ENCODE measurements at regions not wholly inside any gene's neighbourhood (a gene's known extent, or its start where the extent isn't known, plus 50 kb on each side); places are given as distances from the start of the nearest gene placed in this dataset.

GRCh38 chr5:24026288-24026687, 518.9 kb downstream of the PRDM9 start:
- H3K4me3 ChIP-seq (ENCODE audit: low read length in 2 of 2): no peak overlapping the region
- no peaks in the 10 kb centered on the region for H3K4me1 ChIP-seq (ENCODE audit: control insufficient read depth in 2 of 2, insufficient read depth in 1 of 2, low read depth in 1 of 2, low read length in 2 of 2)
- no peak overlapping the region for H3K18ac ChIP-seq (ENCODE audit: low read length)
- H3K14ac ChIP-seq (ENCODE audit: low read length): no peak overlapping the region
- H4K8ac ChIP-seq (ENCODE audit: low read depth, low read length): no peak overlapping the region
- H3K9ac ChIP-seq (ENCODE audit: low read depth, low read length, poor library complexity): no peak overlapping the region
- H3K27ac ChIP-seq (replicated peaks; ENCODE audit: low read length): no peak overlapping the region
- no peak overlapping the region for H2BK15ac ChIP-seq (ENCODE audit: low read length)
- no peak overlapping the region for H2AK5ac ChIP-seq (ENCODE audit: low read depth, low read length)
- no peak overlapping the region for H2BK120ac ChIP-seq (ENCODE audit: low read depth, low read length)
- no peak overlapping the region for H2AFZ ChIP-seq (ENCODE audit: low read length)
- H3K4me2 ChIP-seq (ENCODE audit: insufficient read depth, low read length, poor library complexity, severe bottlenecking): no peak overlapping the region
- H3K4ac ChIP-seq (ENCODE audit: low read length): no peak overlapping the region
- H2BK12ac ChIP-seq (ENCODE audit: low read length): no peak overlapping the region
- no peaks in the 10 kb centered on the region for H3K36me3 ChIP-seq (replicated peaks in 1 of 2; ENCODE audit: control insufficient read depth in 2 of 2, insufficient read depth in 2 of 2, low read length in 2 of 2)
- no peak overlapping the region for H3K23ac ChIP-seq (ENCODE audit: low read depth, low read length, poor library complexity)
- H3K27me3 ChIP-seq (ENCODE audit: control insufficient read depth in 3 of 3, insufficient read depth in 3 of 3, low read depth in 1 of 3, low read length in 3 of 3): no peaks in the 10 kb centered on the region
- H3K9me3 ChIP-seq (replicated peaks in 1 of 2; ENCODE audit: control insufficient read depth in 2 of 2, insufficient read depth in 1 of 2, low read depth in 1 of 2, low read length in 2 of 2): no peaks in the 10 kb centered on the region
- DNase-seq (ENCODE audit: low spot score): no peak
- H3K79me1 ChIP-seq (ENCODE audit: low read depth, low read length): no peaks in the 10 kb centered on the region
- no peak overlapping the region for H2BK5ac ChIP-seq (ENCODE audit: low read length)
- H4K91ac ChIP-seq (ENCODE audit: low read depth, low read length, poor library complexity): no peak overlapping the region

DNA sequence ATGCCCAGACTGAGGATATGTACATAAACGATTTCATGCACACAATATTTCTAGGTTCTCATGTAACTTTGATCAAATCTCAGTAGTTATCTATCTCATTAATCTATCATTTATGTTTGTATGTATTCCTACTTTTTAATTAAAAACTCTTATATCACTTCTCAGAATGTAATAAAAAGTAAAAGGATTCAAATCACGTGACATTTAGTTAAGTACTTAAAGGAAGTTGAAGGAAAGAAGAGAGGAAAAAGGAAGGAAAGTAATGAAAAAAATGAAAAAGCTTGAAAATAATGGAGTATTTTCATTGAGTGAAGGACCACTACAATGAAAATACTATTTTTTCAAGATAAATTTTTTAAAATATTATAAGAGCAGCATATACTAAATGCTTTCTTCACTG, 535.3 kb downstream of the PRDM9 start:
- H2BK5ac ChIP-seq (ENCODE audit: low read length): no peak overlapping the region
- H3K4me3 ChIP-seq (ENCODE audit: low read length in 2 of 2): no peak overlapping the region
- H3K9ac ChIP-seq (ENCODE audit: low read depth, low read length, poor library complexity): no peak overlapping the region
- H4K91ac ChIP-seq (ENCODE audit: low read depth, low read length, poor library complexity): no peak overlapping the region
- no peak overlapping the region for H3K18ac ChIP-seq (ENCODE audit: low read length)
- no peak overlapping the region for H3K23ac ChIP-seq (ENCODE audit: low read depth, low read length, poor library complexity)
- no peaks in the 10 kb centered on the region for H3K27me3 ChIP-seq (ENCODE audit: control insufficient read depth in 3 of 3, insufficient read depth in 3 of 3, low read depth in 1 of 3, low read length in 3 of 3)
- no peak overlapping the region for H3K4ac ChIP-seq (ENCODE audit: low read length)
- H3K4me1 ChIP-seq (ENCODE audit: control insufficient read depth in 2 of 2, insufficient read depth in 1 of 2, low read depth in 1 of 2, low read length in 2 of 2): no peaks in the 10 kb centered on the region
- H2BK15ac ChIP-seq (ENCODE audit: low read length): no peak overlapping the region
- no peak overlapping the region for H4K8ac ChIP-seq (ENCODE audit: low read depth, low read length)
- no peak overlapping the region for H3K14ac ChIP-seq (ENCODE audit: low read length)
- no peak overlapping the region for H3K4me2 ChIP-seq (ENCODE audit: insufficient read depth, low read length, poor library complexity, severe bottlenecking)
- no peak overlapping the region for H2BK12ac ChIP-seq (ENCODE audit: low read length)
- no peaks in the 10 kb centered on the region for H3K79me1 ChIP-seq (ENCODE audit: low read depth, low read length)
- no peaks in the 10 kb centered on the region for H3K9me3 ChIP-seq (replicated peaks in 1 of 2; ENCODE audit: control insufficient read depth in 2 of 2, insufficient read depth in 1 of 2, low read depth in 1 of 2, low read length in 2 of 2)
- no peak overlapping the region for H3K27ac ChIP-seq (replicated peaks; ENCODE audit: low read length)
- no peak for DNase-seq (ENCODE audit: low spot score)
- no CpG with 5 or more reads among the region's 2 CpGs for whole genome bisulfite sequencing, 2 donors (ENCODE audit: extremely low coverage in 2 of 2, insufficient read length in 2 of 2, insufficient replicate concordance in 1 of 2)
- H2BK120ac ChIP-seq (ENCODE audit: low read depth, low read length): no peak overlapping the region
- H2AFZ ChIP-seq (ENCODE audit: low read length): no peak overlapping the region
- H2AK5ac ChIP-seq (ENCODE audit: low read depth, low read length): no peak overlapping the region
- H3K36me3 ChIP-seq (replicated peaks in 1 of 2; ENCODE audit: control insufficient read depth in 2 of 2, insufficient read depth in 2 of 2, low read length in 2 of 2): no peaks in the 10 kb centered on the region

DNA sequence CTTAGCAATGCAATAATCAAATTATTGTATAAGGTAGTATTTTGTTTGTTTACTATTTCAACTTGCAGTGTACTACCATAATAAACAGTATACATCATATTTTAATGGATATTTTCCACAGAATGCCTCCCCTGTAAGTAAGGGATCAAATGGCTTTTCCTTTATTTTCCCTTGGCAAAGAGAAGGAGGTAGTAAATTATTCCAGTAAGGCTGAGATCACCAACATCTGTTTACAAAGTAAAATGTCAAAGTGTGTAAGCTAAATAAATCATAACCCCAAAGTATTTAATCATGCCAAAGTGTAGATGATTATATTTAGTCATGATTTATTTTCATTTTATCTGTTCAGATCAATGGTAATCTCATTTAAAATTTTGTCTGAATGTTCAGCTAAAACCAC, 537.6 kb downstream of the PRDM9 start:
- no peak overlapping the region for H4K8ac ChIP-seq (ENCODE audit: low read depth, low read length)
- no peak overlapping the region for H4K91ac ChIP-seq (ENCODE audit: low read depth, low read length, poor library complexity)
- no peak overlapping the region for H2BK12ac ChIP-seq (ENCODE audit: low read length)
- H3K27me3 ChIP-seq (ENCODE audit: control insufficient read depth in 3 of 3, insufficient read depth in 3 of 3, low read depth in 1 of 3, low read length in 3 of 3): no peaks in the 10 kb centered on the region
- no peaks in the 10 kb centered on the region for H3K36me3 ChIP-seq (replicated peaks in 1 of 2; ENCODE audit: control insufficient read depth in 2 of 2, insufficient read depth in 2 of 2, low read length in 2 of 2)
- no peak overlapping the region for H3K4me3 ChIP-seq (ENCODE audit: low read length in 2 of 2)
- DNase-seq (ENCODE audit: low spot score): no peak
- no peak overlapping the region for H3K4me2 ChIP-seq (ENCODE audit: insufficient read depth, low read length, poor library complexity, severe bottlenecking)
- no peaks in the 10 kb centered on the region for H3K4me1 ChIP-seq (ENCODE audit: control insufficient read depth in 2 of 2, insufficient read depth in 1 of 2, low read depth in 1 of 2, low read length in 2 of 2)
- no peaks in the 10 kb centered on the region for H3K9me3 ChIP-seq (replicated peaks in 1 of 2; ENCODE audit: control insufficient read depth in 2 of 2, insufficient read depth in 1 of 2, low read depth in 1 of 2, low read length in 2 of 2)
- no peak overlapping the region for H3K4ac ChIP-seq (ENCODE audit: low read length)
- H2BK5ac ChIP-seq (ENCODE audit: low read length): no peak overlapping the region
- H3K23ac ChIP-seq (ENCODE audit: low read depth, low read length, poor library complexity): no peak overlapping the region
- H3K79me1 ChIP-seq (ENCODE audit: low read depth, low read length): no peaks in the 10 kb centered on the region
- no peak overlapping the region for H2AFZ ChIP-seq (ENCODE audit: low read length)
- H2AK5ac ChIP-seq (ENCODE audit: low read depth, low read length): no peak overlapping the region
- H2BK15ac ChIP-seq (ENCODE audit: low read length): no peak overlapping the region
- no peak overlapping the region for H3K27ac ChIP-seq (replicated peaks; ENCODE audit: low read length)
- H3K18ac ChIP-seq (ENCODE audit: low read length): no peak overlapping the region
- H3K9ac ChIP-seq (ENCODE audit: low read depth, low read length, poor library complexity): no peak overlapping the region
- H2BK120ac ChIP-seq (ENCODE audit: low read depth, low read length): no peak overlapping the region
- no peak overlapping the region for H3K14ac ChIP-seq (ENCODE audit: low read length)

GRCh38 chr5:24053737-24054136, 546.3 kb downstream of the PRDM9 start:
- H3K4me3 ChIP-seq (ENCODE audit: low read length in 2 of 2): no peak overlapping the region
- peaks cover 0 to 2% of the 10 kb centered on the region in 2 donors for H3K4me1 ChIP-seq (ENCODE audit: control insufficient read depth in 2 of 2, insufficient read depth in 1 of 2, low read depth in 1 of 2, low read length in 2 of 2)
- no peak overlapping the region for H3K9ac ChIP-seq (ENCODE audit: low read depth, low read length, poor library complexity)
- H2BK120ac ChIP-seq (ENCODE audit: low read depth, low read length): no peak overlapping the region
- H3K14ac ChIP-seq (ENCODE audit: low read length): no peak overlapping the region
- H2BK15ac ChIP-seq (ENCODE audit: low read length): no peak overlapping the region
- H3K9me3 ChIP-seq (replicated peaks in 1 of 2; ENCODE audit: control insufficient read depth in 2 of 2, insufficient read depth in 1 of 2, low read depth in 1 of 2, low read length in 2 of 2): no peaks in the 10 kb centered on the region
- no peak overlapping the region for H3K27ac ChIP-seq (replicated peaks; ENCODE audit: low read length)
- H2BK5ac ChIP-seq (ENCODE audit: low read length): no peak overlapping the region
- no peak overlapping the region for H2AK5ac ChIP-seq (ENCODE audit: low read depth, low read length)
- H3K27me3 ChIP-seq (ENCODE audit: control insufficient read depth in 3 of 3, insufficient read depth in 3 of 3, low read depth in 1 of 3, low read length in 3 of 3): no peaks in the 10 kb centered on the region
- no peak overlapping the region for H3K18ac ChIP-seq (ENCODE audit: low read length)
- H3K23ac ChIP-seq (ENCODE audit: low read depth, low read length, poor library complexity): no peak overlapping the region
- H4K91ac ChIP-seq (ENCODE audit: low read depth, low read length, poor library complexity): no peak overlapping the region
- no peak overlapping the region for H2AFZ ChIP-seq (ENCODE audit: low read length)
- no peak overlapping the region for H2BK12ac ChIP-seq (ENCODE audit: low read length)
- H3K4ac ChIP-seq (ENCODE audit: low read length): no peak overlapping the region
- no peak for DNase-seq (ENCODE audit: low spot score)
- no peak overlapping the region for H3K4me2 ChIP-seq (ENCODE audit: insufficient read depth, low read length, poor library complexity, severe bottlenecking)
- H3K79me1 ChIP-seq (ENCODE audit: low read depth, low read length): no peaks in the 10 kb centered on the region
- no peaks in the 10 kb centered on the region for H3K36me3 ChIP-seq (replicated peaks in 1 of 2; ENCODE audit: control insufficient read depth in 2 of 2, insufficient read depth in 2 of 2, low read length in 2 of 2)
- H4K8ac ChIP-seq (ENCODE audit: low read depth, low read length): no peak overlapping the region
- no CpG with 5 or more reads among the region's 2 CpGs for WGBS, 2 donors (ENCODE audit: extremely low coverage in 2 of 2, insufficient read length in 2 of 2, insufficient replicate concordance in 1 of 2)
